ENCODE measurements at regions not wholly inside any gene's neighbourhood (a gene's known extent, or its start where the extent isn't known, plus 50 kb on each side); places are given as distances from the start of the nearest gene placed in this dataset.

GRCh38 chr18:25817546-25818237 lies 272.7 kb downstream of the SS18 start:
- Mint-ChIP-seq H3K27ac (no peak overlapping the region), H3K27me3 (peaks cover 5 to 14% (median 9%) of the 10 kb centered on the region in 5 donors), H3K9me3 (no peaks in the 10 kb centered on the region), H3K4me1 (peaks cover 3 to 13% (median 7%) of the 10 kb centered on the region in 7 donors), H3K4me3 (no peak overlapping the region), H3K36me3 (no peaks in the 10 kb centered on the region)
- ChIA-PET POLR2A (interaction anchor here (0.7 to 0.8 kb wide), 2 partner anchors 11 to 35 kb away, joined by 3 to 4 read pairs; no protein-coding TSS in a partner anchor), CTCF (no interaction called here)
- H3K9me3 ChIP-seq (ENCODE audit: control insufficient read depth in 2 of 3, low read length in 3 of 3), result no peaks in the 10 kb centered on the region
- H3K27ac ChIP-seq (ENCODE audit: low read depth, low read length), result no peak overlapping the region
- no peaks in the 10 kb centered on the region for H3K27me3 ChIP-seq (ENCODE audit: control insufficient read depth in 2 of 2, insufficient read depth in 2 of 2, low read length in 2 of 2)
- H3K4me3 ChIP-seq (ENCODE audit: low read length), result no peak overlapping the region
- ATAC-seq (no peak), DNase-seq (no peak)
- intact Hi-C loops (cut with micrococcal nuclease), result no loop called here
- no peaks in the 10 kb centered on the region for H3K4me1 ChIP-seq (ENCODE audit: control insufficient read depth in 2 of 2, insufficient read depth in 2 of 2, low read length in 2 of 2)
- H3K36me3 ChIP-seq (ENCODE audit: control insufficient read depth in 2 of 3, insufficient read depth in 3 of 3, low read length in 3 of 3), result no peaks in the 10 kb centered on the region

GRCh38 chr18:25815659-25816058 lies 274.8 kb downstream of the SS18 start:
- H3K27ac Mint-ChIP-seq, result no peak overlapping the region
- H3K27me3 Mint-ChIP-seq, result peaks cover 0 to 15% (median 7%) of the 10 kb centered on the region in 5 donors
- Histone ChIP-seq H3K4me3 (ENCODE audit: low read length) (no peak overlapping the region), H3K27me3 (ENCODE audit: control insufficient read depth in 2 of 2, insufficient read depth in 2 of 2, low read length in 2 of 2) (no peaks in the 10 kb centered on the region), H3K36me3 (ENCODE audit: control insufficient read depth in 2 of 3, insufficient read depth in 3 of 3, low read length in 3 of 3) (no peaks in the 10 kb centered on the region), H3K27ac (ENCODE audit: low read depth, low read length) (no peak overlapping the region), H3K4me1 (ENCODE audit: control insufficient read depth in 2 of 2, insufficient read depth in 2 of 2, low read length in 2 of 2) (no peaks in the 10 kb centered on the region), H3K9me3 (ENCODE audit: control insufficient read depth in 2 of 3, low read length in 3 of 3) (no peaks in the 10 kb centered on the region)
- CTCF ChIA-PET, result no interaction called here
- H3K4me3 Mint-ChIP-seq, result no peak overlapping the region
- no peak for DNase-seq
- POLR2A ChIA-PET, result no interaction called here
- no peak for ATAC-seq
- H3K9me3 Mint-ChIP-seq, result peaks cover 0 to 5% (median 0%) of the 10 kb centered on the region in 11 donors
- no peaks in the 10 kb centered on the region for H3K36me3 Mint-ChIP-seq
- H3K4me1 Mint-ChIP-seq, result peaks cover 3 to 13% (median 7%) of the 10 kb centered on the region in 7 donors
- intact Hi-C loops (cut with micrococcal nuclease), result no loop called here

GRCh38 chr18:25814841-25815458 lies 275.5 kb downstream of the SS18 start:
- Histone ChIP-seq H3K4me3 (ENCODE audit: low read length) (no peak overlapping the region), H3K9me3 (ENCODE audit: control insufficient read depth in 2 of 3, low read length in 3 of 3) (no peaks in the 10 kb centered on the region), H3K36me3 (ENCODE audit: control insufficient read depth in 2 of 3, insufficient read depth in 3 of 3, low read length in 3 of 3) (no peaks in the 10 kb centered on the region), H3K27ac (ENCODE audit: low read depth, low read length) (no peak overlapping the region), H3K27me3 (ENCODE audit: control insufficient read depth in 2 of 2, insufficient read depth in 2 of 2, low read length in 2 of 2) (no peaks in the 10 kb centered on the region), H3K4me1 (ENCODE audit: control insufficient read depth in 2 of 2, insufficient read depth in 2 of 2, low read length in 2 of 2) (no peaks in the 10 kb centered on the region)
- ChIA-PET POLR2A (no interaction called here), CTCF (no interaction called here)
- DNase-seq (no peak), ATAC-seq (no peak)
- peak overlapping the region in 1 of 9 donors; percentile 73 for H3K27ac Mint-ChIP-seq
- H3K36me3 Mint-ChIP-seq, result no peaks in the 10 kb centered on the region
- intact Hi-C loops (cut with micrococcal nuclease), result no loop called here
- peaks cover 0 to 10% (median 0%) of the 10 kb centered on the region in 5 donors for H3K27me3 Mint-ChIP-seq
- H3K4me3 Mint-ChIP-seq, result peak overlapping the region in 1 of 10 donors; percentile 5
- H3K4me1 Mint-ChIP-seq, result peaks cover 3 to 13% (median 7%) of the 10 kb centered on the region in 7 donors
- peaks cover 0 to 5% (median 0%) of the 10 kb centered on the region in 11 donors for H3K9me3 Mint-ChIP-seq

- H3K4me1 ChIP-seq (ENCODE audit: control insufficient read depth in 2 of 2, insufficient read depth in 2 of 2, low read length in 2 of 2), result no peaks in the 10 kb centered on the region
- H3K9me3 ChIP-seq (ENCODE audit: control insufficient read depth in 2 of 3, low read length in 3 of 3), result no peaks in the 10 kb centered on the region
- H3K27me3 Mint-ChIP-seq, result peaks cover 0 to 10% (median 0%) of the 10 kb centered on the region in 5 donors
- ChIA-PET POLR2A (no interaction called here), CTCF (no interaction called here)
- ATAC-seq (no peak), DNase-seq (no peak)
- intact Hi-C loops (cut with micrococcal nuclease), result no loop called here
- no peak overlapping the region for H3K27ac Mint-ChIP-seq
- peaks cover 3 to 13% (median 7%) of the 10 kb centered on the region in 7 donors for H3K4me1 Mint-ChIP-seq
- H3K36me3 ChIP-seq (ENCODE audit: control insufficient read depth in 2 of 3, insufficient read depth in 3 of 3, low read length in 3 of 3), result no peaks in the 10 kb centered on the region
- no peaks in the 10 kb centered on the region for H3K27me3 ChIP-seq (ENCODE audit: control insufficient read depth in 2 of 2, insufficient read depth in 2 of 2, low read length in 2 of 2)
- peaks cover 0 to 5% (median 0%) of the 10 kb centered on the region in 11 donors for H3K9me3 Mint-ChIP-seq
- no peak overlapping the region for H3K27ac ChIP-seq (ENCODE audit: low read depth, low read length)
- no peak overlapping the region for H3K4me3 ChIP-seq (ENCODE audit: low read length)
- H3K36me3 Mint-ChIP-seq, result no peaks in the 10 kb centered on the region
- H3K4me3 Mint-ChIP-seq, result no peak overlapping the region
Measured at GRCh38 chr18:25813110-25813509, 277.3 kb downstream of the SS18 start.

- DNase-seq (no peak), ATAC-seq (no peak)
- ChIA-PET POLR2A (no interaction called here), CTCF (no interaction called here)
- no peaks in the 10 kb centered on the region for H3K9me3 ChIP-seq (ENCODE audit: control insufficient read depth in 2 of 3, low read length in 3 of 3)
- Mint-ChIP-seq H3K4me1 (peaks cover 3 to 13% (median 7%) of the 10 kb centered on the region in 7 donors), H3K27me3 (peaks cover 0 to 10% (median 0%) of the 10 kb centered on the region in 5 donors), H3K36me3 (no peaks in the 10 kb centered on the region), H3K27ac (no peak overlapping the region), H3K9me3 (peaks cover 0 to 5% (median 0%) of the 10 kb centered on the region in 11 donors), H3K4me3 (no peak overlapping the region)
- no peaks in the 10 kb centered on the region for H3K36me3 ChIP-seq (ENCODE audit: control insufficient read depth in 2 of 3, insufficient read depth in 3 of 3, low read length in 3 of 3)
- H3K27ac ChIP-seq (ENCODE audit: low read depth, low read length), result no peak overlapping the region
- H3K27me3 ChIP-seq (ENCODE audit: control insufficient read depth in 2 of 2, insufficient read depth in 2 of 2, low read length in 2 of 2), result no peaks in the 10 kb centered on the region
- H3K4me3 ChIP-seq (ENCODE audit: low read length), result no peak overlapping the region
- no peaks in the 10 kb centered on the region for H3K4me1 ChIP-seq (ENCODE audit: control insufficient read depth in 2 of 2, insufficient read depth in 2 of 2, low read length in 2 of 2)
- intact Hi-C loops (cut with micrococcal nuclease), result no loop called here
Measured at GRCh38 chr18:25810736-25811135, 279.7 kb downstream of the SS18 start.

GRCh38 chr18:25805939-25806338 lies 284.5 kb downstream of the SS18 start:
- POLR2A ChIA-PET, result no interaction called here
- Mint-ChIP-seq H3K9me3 (peaks cover 0 to 8% (median 0%) of the 10 kb centered on the region in 11 donors), H3K4me3 (no peak overlapping the region), H3K36me3 (no peaks in the 10 kb centered on the region), H3K27me3 (peaks cover 0 to 15% (median 9%) of the 10 kb centered on the region in 5 donors), H3K27ac (no peak overlapping the region), H3K4me1 (no peaks in the 10 kb centered on the region)
- ATAC-seq, result no peak
- CTCF ChIA-PET, result no interaction called here
- H3K9me3 ChIP-seq (ENCODE audit: control insufficient read depth in 2 of 3, low read length in 3 of 3), result no peaks in the 10 kb centered on the region
- no peaks in the 10 kb centered on the region for H3K27me3 ChIP-seq (ENCODE audit: control insufficient read depth in 2 of 2, insufficient read depth in 2 of 2, low read length in 2 of 2)
- no peak for DNase-seq
- no peaks in the 10 kb centered on the region for H3K4me1 ChIP-seq (ENCODE audit: control insufficient read depth in 2 of 2, insufficient read depth in 2 of 2, low read length in 2 of 2)
- H3K36me3 ChIP-seq (ENCODE audit: control insufficient read depth in 2 of 3, insufficient read depth in 3 of 3, low read length in 3 of 3), result no peaks in the 10 kb centered on the region
- intact Hi-C loops (cut with micrococcal nuclease), result no loop called here
- no peak overlapping the region for H3K4me3 ChIP-seq (ENCODE audit: low read length)
- H3K27ac ChIP-seq (ENCODE audit: low read depth, low read length), result no peak overlapping the region

- H3K4me3 Mint-ChIP-seq, result no peak overlapping the region
- Histone ChIP-seq H3K4me1 (ENCODE audit: control insufficient read depth in 2 of 2, insufficient read depth in 2 of 2, low read length in 2 of 2) (no peaks in the 10 kb centered on the region), H3K36me3 (ENCODE audit: control insufficient read depth in 2 of 3, insufficient read depth in 3 of 3, low read length in 3 of 3) (no peaks in the 10 kb centered on the region), H3K9me3 (ENCODE audit: control insufficient read depth in 2 of 3, low read length in 3 of 3) (no peaks in the 10 kb centered on the region), H3K4me3 (ENCODE audit: low read length) (no peak overlapping the region), H3K27me3 (ENCODE audit: control insufficient read depth in 2 of 2, insufficient read depth in 2 of 2, low read length in 2 of 2) (no peaks in the 10 kb centered on the region), H3K27ac (ENCODE audit: low read depth, low read length) (no peak overlapping the region)
- H3K27me3 Mint-ChIP-seq, result peaks cover 0 to 19% (median 12%) of the 10 kb centered on the region in 5 donors
- no peak for ATAC-seq
- H3K36me3 Mint-ChIP-seq, result no peaks in the 10 kb centered on the region
- CTCF ChIA-PET, result no interaction called here
- peaks cover 0 to 11% (median 0%) of the 10 kb centered on the region in 11 donors for H3K9me3 Mint-ChIP-seq
- no peaks in the 10 kb centered on the region for H3K4me1 Mint-ChIP-seq
- intact Hi-C loops (cut with micrococcal nuclease), result no loop called here
- no peak for DNase-seq
- H3K27ac Mint-ChIP-seq, result no peak overlapping the region
- POLR2A ChIA-PET, result no interaction called here
Measured at GRCh38 chr18:25805323-25805722, 285.1 kb downstream of the SS18 start.

Data from naive thymus-derived CD4-positive, alpha-beta T cell (primary cell).